Medulla oblongata (tissue), 1 donor: ENCODE measurements at regions not wholly inside any gene's neighbourhood (a gene's known extent, or its start where the extent isn't known, plus 50 kb on each side); places are given as distances from the start of the nearest gene placed in this dataset.

Experiments used
- DNase-seq: peaks from one replicate; pipeline ENCODE4 v3.0.0-alpha.2; 2015; ENCODE audit errors: extremely low spot score

DNA sequence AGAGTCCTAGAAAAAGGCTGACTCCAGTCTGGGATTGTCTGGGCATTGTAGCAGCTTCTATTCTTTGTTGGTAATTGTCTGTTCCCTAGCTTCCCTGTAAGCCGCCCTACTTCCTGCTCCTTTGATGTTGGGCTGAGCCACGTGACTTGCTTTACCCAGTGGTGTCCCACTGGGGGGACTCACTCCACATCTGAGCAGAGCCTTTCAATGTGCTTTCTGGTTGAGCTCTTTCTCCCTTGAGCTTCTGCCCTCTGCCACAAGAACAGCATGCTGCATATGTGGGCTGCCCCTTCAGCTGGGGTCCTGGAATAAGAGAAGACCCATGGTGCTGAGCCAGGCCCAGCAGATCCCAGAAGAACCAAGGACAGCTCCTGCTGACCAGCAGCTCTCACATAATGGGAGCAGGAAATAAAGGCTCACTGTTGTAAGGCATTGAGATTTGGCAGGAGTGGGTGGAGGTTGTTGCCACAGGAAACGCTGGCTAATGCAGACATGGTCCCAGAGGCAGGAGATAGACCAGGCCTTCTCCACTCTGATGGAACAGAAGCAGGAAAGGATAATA lies 276.3 kb upstream of the GJB5 start:
- no peak for DNase-seq

DNA sequence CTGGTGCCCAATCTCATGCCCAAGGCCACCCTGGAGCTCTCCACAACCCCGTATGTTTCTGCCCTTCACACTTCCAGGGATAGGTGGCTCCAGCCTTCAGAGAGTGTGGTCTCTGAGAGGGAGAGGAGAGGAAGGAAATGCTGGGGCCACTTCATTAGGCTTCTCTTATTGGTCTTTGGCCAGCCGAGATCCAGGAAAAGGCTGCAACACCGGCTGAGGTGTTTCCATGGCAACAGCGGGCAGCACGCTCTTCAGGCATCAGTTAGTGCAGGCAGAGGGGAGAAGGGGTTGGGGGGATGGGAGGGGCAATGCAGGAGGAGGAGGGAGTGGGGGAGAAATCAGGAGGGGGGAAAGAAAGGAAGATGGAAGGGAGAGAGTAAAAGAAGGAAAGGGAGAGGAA lies 275.1 kb upstream of the GJB5 start:
- DNase-seq: no peak

DNA sequence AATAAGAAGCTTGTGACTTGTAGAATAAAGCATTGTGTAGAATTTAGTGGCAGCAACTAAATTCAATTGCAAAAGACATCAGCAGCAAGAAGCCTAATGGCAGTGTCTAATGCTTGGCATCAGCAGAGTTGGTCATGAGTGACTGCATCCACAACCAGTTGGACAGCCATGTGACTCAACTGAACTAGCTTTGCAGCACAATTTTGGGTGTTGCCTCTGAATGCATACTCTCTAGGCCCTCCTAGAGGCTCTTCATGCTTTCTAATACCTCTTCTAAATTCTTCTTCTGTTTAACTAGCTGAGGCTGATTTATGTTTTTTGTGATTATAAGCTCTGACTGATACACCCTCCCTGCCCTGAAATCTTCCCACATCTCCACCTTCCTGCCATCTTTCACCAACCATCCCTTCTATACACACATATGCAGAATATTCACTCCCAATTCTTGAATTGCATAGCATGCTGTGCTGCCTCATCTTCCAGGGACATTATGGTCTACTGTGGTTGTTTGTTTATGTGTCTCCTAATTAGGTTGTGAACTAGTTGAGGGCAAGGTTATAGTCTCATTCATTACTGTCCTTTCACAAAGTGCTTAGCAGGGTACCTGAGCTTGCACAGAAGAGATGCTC lies 266.7 kb upstream of the GJB5 start:
- DNase-seq: no peak

DNA sequence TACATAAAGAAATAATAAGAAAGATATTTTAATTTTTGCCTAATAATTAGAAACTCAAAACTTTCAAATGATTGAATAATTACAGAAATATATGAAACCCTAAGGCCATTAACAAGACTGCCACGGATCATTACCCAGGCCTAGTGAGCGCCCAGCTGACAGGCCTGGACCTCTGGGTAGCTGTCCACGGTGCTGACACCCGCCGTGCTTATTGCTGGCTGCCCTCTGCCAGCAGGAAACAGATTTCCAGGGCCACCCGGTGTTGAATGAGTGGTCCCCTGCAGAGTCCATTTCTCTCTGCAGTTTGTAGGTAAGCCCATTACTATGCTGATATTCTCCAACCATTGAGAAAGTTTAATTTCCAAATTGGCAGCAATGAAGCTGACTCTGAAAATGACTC lies 254.4 kb upstream of the GJB5 start:
- DNase-seq: no peak

DNA sequence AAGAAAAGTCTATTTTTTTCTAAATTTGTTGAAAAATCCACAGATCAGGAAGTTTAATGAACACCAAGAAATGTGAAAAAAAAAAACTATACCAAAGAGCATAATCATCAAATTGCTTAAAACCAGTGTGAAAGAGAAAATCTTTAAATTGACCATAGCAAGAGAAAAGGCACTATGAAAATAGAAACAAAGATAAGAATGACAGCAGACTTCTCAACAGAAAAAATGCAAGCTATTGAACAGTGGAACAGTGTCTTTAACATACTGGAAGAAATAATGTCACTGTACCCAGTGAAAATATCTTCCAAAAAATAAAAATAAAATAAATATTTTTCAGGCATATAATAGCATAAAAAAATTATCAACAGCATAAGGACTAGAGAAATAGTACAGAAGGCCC lies 243.0 kb upstream of the GJB5 start:
- DNase-seq: no peak

DNA sequence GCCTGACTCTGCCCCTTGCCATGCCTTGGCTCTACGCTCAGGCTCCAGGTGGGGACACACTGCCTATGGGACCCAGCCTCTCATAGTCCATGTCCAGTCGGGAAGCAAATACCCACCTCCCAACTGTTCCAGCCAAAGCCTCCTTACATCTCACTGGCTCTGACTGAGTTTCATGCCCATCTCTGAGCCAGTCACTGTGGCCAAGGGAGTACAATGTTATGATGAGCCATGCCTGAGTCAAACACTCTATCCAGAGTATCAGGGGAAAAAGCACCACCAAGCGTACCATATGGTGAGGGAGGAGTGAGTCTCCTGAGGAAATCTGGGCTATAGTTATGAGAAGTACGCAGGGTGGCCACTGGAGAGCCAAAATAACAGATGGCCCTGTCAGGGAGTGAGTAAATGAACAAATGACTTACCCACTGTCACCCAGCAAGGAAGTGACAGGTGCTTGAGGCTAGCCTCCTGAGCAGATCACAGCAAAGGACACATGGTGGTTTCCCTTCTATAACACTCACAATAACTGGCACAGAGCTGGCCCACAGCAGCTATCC lies 236.6 kb upstream of the GJB5 start:
- DNase-seq: no peak

DNA sequence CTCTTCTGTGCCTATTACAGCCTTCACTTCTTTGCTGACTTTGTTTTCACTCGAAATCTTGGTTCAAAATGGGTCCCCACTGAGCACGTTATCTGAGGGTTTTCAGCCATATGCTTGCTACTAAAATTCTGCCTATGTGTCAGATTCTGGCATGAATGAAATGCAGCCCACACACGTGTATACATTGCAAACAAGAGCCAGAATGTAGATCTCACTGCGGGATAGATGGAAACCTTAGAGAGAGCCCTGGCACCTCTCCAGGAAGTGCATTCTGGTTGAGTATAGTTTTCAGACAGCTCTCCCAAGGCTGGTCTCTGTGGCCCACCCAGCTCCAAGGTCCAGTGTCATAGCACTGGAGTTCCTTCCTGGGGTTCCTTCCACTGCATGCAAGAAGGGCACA lies 234.7 kb upstream of the GJB5 start:
- no peak for DNase-seq

DNA sequence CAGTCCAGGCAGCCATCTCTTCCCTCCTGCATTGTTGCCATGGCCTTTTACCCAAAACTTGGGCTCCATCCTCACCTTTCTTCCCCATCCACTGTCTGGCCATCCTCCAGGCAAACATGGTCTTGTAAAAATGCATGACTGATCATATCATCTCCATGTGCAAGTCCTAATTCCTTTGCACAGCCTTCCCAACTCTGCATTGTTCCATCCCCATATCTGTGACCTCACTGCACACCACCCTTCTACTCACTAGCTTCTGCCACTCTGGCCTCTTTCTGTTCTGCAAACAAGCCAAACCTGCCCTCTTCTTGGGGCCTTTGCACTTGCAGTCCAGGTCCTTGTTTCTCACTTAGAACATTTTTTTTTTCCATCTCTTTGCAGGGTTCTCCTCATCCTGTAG lies 230.1 kb upstream of the GJB5 start:
- DNase-seq: no peak

DNA sequence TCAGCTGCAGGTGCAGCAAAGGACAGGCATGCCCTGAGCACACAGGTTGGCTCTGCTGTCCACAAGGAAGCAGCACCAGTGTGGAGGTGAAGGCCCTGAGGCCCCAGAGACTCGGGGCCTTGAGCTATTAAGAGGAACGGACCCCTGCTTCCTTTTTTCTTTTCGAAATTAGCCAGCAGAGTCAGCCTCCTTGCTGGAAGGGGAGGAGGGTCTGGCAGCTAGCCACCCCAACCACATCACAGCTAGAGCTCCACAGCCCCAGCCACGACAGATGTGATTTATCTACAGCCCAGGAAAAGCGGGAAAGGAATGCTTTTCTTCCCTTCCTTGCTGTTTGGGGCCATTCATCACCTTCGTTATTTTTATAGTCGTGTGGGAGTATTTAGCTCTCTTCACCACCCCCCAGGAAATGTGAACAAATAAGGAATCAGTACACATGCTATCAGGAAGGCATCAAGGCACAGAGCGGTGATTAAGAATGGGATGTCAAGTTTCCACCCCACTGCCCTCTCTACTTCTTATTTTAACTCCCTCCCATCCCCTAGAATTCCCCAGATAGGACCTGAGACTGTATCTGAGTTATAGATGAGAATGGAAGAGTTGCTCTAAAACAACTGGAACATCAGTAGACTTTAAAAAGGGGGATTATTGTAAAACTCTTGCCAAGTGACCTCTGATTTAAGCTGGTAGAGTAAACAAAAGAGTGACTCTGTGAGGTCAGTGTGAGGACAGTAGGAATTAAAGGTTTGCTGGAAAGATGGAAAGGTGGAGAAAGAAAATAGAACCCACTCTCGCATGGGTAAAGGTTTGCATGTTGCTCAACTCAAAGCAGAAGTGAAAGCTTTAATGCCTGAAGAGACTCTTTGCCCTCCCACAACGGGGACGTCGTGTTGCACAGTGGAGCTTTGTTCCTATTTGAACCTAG lies 224.7 kb upstream of the GJB5 start:
- DNase-seq: peak; percentile 45

DNA sequence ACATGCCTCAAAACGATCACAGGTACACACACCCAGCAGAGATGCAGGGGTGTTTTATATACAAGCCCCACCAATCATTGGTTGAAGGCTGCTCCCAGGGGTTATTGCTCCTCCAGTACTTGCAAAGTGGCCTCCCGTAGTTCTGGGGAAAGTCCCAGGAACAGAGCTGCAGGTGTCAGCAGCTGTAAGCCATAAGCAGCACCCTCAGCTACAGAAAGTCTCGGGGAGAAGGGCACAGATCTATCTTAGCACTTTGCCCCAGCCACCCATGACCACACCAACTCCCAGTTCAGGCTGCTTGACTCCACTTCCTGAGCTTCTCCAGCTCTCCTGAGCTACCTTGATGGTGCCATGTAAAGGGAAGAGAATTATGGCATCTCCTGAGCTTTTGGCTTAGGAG lies 222.7 kb upstream of the GJB5 start:
- DNase-seq: no peak

DNA sequence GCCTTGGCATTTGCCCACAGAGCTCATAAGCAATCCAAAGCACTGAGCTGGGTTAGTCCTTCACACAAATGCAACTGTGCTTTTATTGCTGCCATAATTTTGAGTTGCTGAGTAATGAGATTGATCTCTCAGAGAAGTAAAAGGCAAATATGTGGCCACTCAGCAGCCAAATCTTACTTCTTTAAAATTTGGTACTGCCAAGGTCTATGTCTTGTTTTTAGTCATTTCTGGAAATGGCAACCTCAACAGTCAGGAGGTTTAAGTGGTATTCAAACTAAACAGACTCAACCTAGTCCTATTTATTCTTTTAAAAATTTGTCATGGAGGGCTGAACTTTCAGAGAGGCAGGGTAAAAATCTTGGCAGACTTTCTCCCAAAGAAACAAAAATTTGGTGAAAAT lies 216.4 kb upstream of the GJB5 start:
- no peak for DNase-seq

DNA sequence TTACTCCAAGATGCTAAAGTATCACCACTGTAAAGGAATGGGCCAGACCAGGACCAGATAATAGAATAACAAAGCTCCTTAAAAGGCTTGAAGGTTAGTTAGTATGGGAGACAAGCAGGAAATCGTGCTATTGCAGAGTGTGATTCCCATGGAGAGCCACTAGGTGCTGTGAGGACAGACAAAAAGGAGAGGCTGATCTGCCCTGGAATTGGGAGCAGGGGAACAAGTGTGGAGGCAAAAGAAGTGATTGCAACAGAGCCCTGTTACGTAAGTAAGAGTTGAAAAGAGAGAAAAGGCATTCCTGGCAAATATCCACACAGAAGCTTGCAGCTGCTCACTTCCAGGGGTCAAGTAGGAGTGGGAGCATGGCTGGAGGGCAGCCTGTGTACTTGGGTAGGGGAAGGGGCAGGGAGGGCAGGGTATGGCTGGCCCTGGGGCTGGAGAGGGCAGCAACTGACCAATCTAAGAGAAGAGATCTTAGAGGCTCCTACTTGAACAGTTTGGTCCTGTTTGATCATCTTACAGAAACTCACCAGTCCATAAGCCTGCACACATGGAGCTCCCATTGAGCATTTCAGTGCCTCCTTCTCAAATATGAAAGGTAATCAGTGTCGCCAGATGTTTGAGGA lies 207.7 kb upstream of the GJB5 start:
- no peak for DNase-seq

DNA sequence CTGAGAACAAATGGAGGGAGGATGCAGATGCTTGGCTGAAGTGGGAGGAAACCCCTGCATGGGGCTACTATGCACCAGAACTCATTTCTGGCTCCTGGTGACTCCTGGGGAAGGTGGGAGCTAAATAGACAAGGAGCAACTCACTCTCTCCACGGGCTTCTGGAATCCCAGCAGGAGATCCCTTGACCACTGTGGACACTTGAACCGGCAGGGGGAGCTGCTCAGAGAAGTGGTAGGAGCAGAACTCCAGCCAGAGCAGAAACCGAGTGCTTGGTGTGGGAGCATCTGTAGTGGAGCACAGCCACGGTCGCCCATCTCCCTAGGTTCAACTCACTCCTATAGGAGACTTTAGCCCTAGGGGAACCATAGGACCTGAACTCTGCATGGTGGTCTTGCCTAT lies 205.6 kb upstream of the GJB5 start:
- no peak for DNase-seq

DNA sequence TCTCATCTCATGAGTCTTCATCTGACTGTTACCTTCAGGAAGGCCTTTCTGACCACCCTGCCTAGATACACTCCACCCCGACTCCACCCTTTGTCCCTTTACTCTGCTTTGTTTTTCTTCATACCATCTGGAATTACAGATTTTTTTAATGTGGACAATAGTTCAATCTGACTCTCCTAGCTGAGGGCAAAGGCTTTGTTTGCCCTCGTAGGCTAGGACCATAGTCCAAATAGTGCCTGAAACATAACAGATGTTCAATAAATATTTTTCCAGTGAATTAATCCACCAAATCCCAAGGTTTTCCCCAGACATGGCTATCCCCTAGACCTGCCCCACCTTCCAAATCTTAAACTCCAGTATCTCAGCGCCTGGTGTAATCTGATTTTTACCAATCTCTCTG lies 176.5 kb upstream of the GJB5 start:
- DNase-seq: no peak

DNA sequence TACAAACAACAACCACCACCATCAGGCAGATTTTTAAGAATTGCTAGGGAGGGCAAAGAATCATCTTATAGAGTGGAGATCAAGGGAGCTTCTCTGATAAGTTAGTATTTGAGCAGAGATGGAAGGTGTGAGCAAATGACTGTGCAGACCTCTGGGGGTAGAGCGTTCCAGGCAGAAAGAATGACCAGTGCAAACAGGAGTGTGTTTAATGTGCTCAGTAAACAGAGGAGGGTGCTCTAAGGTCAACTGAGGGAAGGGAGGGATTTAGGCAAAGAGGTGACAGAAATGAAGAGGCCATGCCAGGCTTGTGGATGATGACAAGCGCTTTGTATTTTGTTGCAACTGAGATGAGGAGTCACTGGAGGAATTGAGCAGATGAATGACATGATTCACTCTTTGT lies 172.5 kb upstream of the GJB5 start:
- DNase-seq: no peak

DNA sequence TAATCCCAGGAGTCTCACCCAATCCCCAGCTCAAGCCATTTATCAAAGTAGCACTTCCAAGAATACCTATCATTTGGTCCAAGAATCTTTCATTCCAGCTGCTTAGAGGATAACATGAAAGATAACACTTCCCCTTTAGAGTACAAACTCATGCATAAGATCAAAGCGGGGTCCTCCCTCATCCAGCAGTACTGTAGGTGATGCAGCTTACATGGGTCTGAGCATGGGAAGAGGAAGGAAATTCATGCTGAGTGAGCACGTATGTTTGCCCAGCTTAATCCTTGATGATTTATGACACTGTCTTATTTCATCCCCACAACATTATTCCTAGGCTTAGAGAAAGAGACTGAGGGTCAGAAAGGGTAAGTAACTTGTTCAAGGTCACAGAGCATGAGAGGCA lies 167.1 kb upstream of the GJB5 start:
- no peak for DNase-seq

DNA sequence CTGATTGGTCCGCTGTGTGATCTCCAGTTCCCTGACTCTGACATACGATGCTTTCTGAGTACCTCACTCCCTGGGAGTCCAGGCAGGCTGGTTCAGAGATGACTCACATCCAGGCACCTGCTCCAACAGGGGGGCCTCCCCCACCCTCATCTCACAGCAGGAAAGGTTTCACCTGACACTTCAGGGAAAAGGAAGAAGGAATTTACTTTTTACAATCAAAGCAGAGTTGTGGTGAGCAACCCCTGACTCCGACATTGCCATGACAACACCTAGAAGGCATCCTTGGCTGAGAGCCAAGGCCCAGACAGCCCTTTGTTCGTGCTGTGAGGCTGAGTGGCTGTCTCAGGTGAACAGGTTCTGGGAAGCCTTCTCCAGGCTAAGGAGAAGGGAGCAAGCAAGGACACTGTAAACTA lies 164.6 kb upstream of the GJB5 start:
- DNase-seq: no peak

DNA sequence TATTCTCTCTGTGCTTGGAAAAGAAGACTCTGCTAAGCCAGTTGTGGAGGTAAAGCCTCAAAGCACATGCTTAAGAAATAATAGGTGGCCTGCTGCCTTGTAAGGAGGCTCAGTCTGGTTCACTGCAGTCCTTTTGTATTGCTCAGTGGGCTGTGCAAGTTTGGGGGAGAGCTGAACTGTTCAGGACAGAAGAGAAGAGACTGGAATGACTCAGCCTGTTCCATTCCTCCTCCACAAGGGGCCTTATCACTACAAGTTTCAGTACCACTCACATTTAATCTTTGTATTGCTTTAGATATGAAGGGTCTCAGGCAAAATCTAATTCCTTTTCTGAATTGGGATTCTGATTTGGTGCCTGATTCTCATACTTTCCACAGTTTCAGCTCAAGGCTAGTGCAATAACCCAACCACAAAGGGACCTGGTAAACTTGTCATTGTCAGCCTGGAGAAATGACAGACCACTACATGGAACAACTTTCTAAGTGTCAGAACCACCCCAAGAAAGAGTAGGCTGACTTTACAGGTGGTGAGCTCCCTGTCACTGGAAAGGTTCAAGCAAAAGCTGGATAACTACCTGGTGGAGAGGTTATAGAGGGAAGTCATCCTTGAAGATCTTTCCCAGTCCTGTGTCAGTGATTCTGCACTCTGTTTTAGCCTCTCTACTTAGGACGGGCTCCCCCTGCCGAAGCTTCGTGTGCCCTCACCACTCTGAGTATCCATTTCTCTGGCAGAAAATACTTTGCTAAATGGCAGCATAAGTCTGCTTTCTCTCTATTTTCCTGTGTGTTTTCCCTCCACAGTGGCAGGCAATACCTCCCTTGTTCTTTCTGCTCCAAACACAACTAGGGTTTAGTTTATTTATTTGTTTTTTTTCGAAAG lies 162.9 kb upstream of the GJB5 start:
- peak; percentile 15 for DNase-seq

DNA sequence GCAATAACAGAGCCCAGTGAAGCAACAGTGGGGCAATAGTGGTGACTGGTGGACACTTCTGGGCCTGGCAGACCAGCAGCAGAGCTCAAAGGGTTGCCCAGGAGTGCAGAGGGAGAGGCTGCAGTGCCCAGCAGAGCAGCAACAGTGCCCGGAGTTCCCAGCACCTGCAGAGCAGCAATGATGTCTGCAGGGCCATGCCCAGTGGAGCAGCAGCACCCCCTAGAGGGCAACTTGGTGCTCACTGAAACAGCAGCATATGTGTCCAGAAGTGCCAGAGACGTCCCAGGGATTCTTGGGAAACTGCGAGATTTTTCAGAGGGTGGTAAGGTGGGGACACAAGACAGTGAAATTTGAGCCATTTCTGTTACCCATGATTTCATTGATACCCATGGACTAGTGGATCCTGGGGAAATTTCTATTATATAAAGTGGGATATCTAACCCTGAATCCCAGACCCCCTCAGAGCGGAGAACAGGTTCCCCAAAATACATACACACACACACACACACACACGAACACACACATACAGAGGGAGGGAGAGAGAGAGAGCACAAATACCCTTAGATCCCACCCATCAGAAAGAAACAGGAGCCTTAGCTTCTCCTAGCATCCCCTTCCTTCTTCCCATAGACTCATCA lies 156.9 kb upstream of the GJB5 start:
- peak; percentile 79 for DNase-seq

DNA sequence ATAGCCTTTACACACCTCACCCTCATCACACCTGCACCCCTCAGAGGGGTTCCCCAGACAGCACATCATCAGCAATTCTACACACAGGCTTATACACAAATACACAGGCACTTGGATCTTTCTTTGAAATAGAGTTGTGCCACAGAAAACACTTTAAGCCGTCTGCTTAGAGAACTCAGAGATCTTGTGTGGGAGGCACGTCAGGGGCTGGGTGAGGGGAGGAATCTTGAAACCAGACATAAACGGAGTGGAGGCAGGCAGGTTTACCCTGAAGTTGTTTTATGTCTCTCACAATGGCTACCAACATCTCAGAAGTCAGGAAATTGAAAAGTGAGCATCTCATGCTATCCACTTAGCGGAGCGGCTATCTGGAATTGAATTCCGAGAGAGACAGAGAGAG lies 151.9 kb upstream of the GJB5 start:
- DNase-seq: no peak

DNA sequence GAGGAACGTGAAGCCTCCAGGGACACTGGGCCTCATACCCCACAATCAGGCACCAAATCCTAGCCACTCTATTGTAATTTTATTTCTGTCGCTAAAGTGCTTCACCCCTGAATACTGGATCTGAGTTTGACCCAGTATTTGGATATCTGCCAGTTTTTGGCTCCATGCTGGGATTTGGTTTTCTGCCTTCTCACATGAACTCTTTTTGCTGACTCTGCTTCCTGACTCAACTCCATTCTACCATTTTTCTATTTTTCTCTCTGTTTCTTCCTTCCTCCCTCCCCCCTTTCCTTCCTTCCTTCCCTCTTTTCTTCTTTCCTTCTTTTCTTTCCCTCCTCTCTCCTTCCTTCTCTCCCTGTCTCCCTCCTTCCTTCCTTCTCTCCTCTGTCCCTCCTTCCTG lies 151.3 kb upstream of the GJB5 start:
- no peak for DNase-seq
